Type B pancreatic cell (in vitro differentiated cells): ENCODE measurements at regions not wholly inside any gene's neighbourhood (a gene's known extent, or its start where the extent isn't known, plus 50 kb on each side); places are given as distances from the start of the nearest gene placed in this dataset.
A peak's percentile ranks its signal among the peaks of the same experiment; 100 is the strongest.

Experiments used
- DNase-seq: peaks from one replicate; pipeline ENCODE4 v3.0.0; 2021; ENCODE audit warnings: mixed read lengths; ENCODE audit not compliant: unreplicated experiment; ENCODE audit errors: extremely low spot score
- H3K27ac Mint-ChIP-seq: 2 replicates; pipeline ENCODE4 v1.8.0; 2021; ENCODE audit warnings: mild to moderate bottlenecking, mixed read lengths
- H3K27me3 Mint-ChIP-seq: 2 replicates; pipeline ENCODE4 v1.8.0; 2021; ENCODE audit warnings: mixed read lengths
- H3K36me3 Mint-ChIP-seq: 2 replicates; pipeline ENCODE4 v1.8.0; 2021; ENCODE audit warnings: mixed read lengths
- H3K4me1 Mint-ChIP-seq: one replicate; pipeline ENCODE4 v1.8.0; 2021; ENCODE audit warnings: mixed read lengths; ENCODE audit not compliant: unreplicated experiment
- H3K4me3 Mint-ChIP-seq: 2 replicates; pipeline ENCODE4 v1.8.0; 2021; ENCODE audit warnings: mild to moderate bottlenecking, mixed read lengths
- H3K9me3 Mint-ChIP-seq: 2 replicates; pipeline ENCODE4 v1.8.0; 2021; ENCODE audit warnings: mixed read lengths
- TF ChIP-seq, protein P1 (sequence below): fragments of 200-600 bp; sonication (generic); conservative IDR thresholded peaks from 2 replicates; pipeline ENCODE4 v1.5.0; 2021; ENCODE audit warnings: antibody characterized with exemption, mild to moderate bottlenecking

DNA sequence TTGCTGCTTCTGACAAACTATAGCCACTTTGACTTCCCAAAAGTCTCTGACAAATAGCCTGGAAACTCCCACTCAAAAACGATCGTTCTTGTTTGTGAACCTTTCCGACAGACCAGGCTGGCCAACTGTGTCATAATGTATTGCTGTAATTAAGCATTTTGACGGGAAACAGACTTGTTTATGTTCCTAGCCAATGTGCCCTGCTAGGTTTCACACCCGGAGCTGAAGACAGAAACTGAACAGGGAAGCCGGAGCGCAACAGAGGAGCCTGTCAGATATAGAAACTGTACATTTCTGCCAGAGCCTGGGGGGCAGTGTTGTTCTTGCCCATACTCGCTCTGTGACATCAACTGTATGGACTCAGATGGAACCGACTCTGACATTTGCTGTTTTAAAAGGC lies 55.3 kb upstream of the C7orf33 start:
- Mint-ChIP-seq H3K27me3 (peaks cover 13% of the 10 kb centered on the region), H3K27ac (peak overlapping the region; percentile 27), H3K4me1 (no peaks in the 10 kb centered on the region), H3K36me3 (no peaks in the 10 kb centered on the region), H3K4me3 (peak overlapping the region; percentile 71), H3K9me3 (no peaks in the 10 kb centered on the region)
- DNase-seq: no peak
- TF ChIP-seq, protein P1, sequence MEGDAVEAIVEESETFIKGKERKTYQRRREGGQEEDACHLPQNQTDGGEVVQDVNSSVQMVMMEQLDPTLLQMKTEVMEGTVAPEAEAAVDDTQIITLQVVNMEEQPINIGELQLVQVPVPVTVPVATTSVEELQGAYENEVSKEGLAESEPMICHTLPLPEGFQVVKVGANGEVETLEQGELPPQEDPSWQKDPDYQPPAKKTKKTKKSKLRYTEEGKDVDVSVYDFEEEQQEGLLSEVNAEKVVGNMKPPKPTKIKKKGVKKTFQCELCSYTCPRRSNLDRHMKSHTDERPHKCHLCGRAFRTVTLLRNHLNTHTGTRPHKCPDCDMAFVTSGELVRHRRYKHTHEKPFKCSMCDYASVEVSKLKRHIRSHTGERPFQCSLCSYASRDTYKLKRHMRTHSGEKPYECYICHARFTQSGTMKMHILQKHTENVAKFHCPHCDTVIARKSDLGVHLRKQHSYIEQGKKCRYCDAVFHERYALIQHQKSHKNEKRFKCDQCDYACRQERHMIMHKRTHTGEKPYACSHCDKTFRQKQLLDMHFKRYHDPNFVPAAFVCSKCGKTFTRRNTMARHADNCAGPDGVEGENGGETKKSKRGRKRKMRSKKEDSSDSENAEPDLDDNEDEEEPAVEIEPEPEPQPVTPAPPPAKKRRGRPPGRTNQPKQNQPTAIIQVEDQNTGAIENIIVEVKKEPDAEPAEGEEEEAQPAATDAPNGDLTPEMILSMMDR: no peak

- DNase-seq: no peak
- TF ChIP-seq, protein P1: no peak
- H3K27me3 Mint-ChIP-seq: peaks cover 5% of the 10 kb centered on the region
- H3K4me1 Mint-ChIP-seq: no peaks in the 10 kb centered on the region
- H3K36me3 Mint-ChIP-seq: no peaks in the 10 kb centered on the region
- no peaks in the 10 kb centered on the region for H3K9me3 Mint-ChIP-seq
- no peak overlapping the region for H3K4me3 Mint-ChIP-seq
- H3K27ac Mint-ChIP-seq: no peak overlapping the region
Measured at GRCh38 chr7:148537435-148537834, 53.1 kb upstream of the C7orf33 start.

- no peaks in the 10 kb centered on the region for H3K9me3 Mint-ChIP-seq
- H3K4me3 Mint-ChIP-seq: no peak overlapping the region
- TF ChIP-seq, protein P1: no peak
- no peak for DNase-seq
- H3K27ac Mint-ChIP-seq: no peak overlapping the region
- no peaks in the 10 kb centered on the region for H3K4me1 Mint-ChIP-seq
- peaks cover 8% of the 10 kb centered on the region for H3K27me3 Mint-ChIP-seq
- no peaks in the 10 kb centered on the region for H3K36me3 Mint-ChIP-seq
Measured at GRCh38 chr7:148540041-148540738, 50.4 kb upstream of the C7orf33 start.
